ENCODE measurements at regions not wholly inside any gene's neighbourhood (a gene's known extent, or its start where the extent isn't known, plus 50 kb on each side); places are given as distances from the start of the nearest gene placed in this dataset.
"Not testable (repeated sequence)": the region's sequence is repeated elsewhere in the genome, so short reads cannot be mapped to it uniquely, and the experiment has no call there.

GRCh38 chr3:150238995-150239619 is 169.0 kb upstream of the TSC22D2 start:
- no peak for DNase-seq

- no peak for DNase-seq
These were observed 169.9 kb upstream of the TSC22D2 start for GRCh38 chr3:150238048-150238802.

GRCh38 chr3:150237490-150237889 is 170.6 kb upstream of the TSC22D2 start:
- no peak for DNase-seq

- DNase-seq = no peak
These were observed 171.6 kb upstream of the TSC22D2 start for GRCh38 chr3:150236316-150237082.

- DNase-seq = no peak
These were observed 172.3 kb upstream of the TSC22D2 start for GRCh38 chr3:150235799-150236198.

- no peak for DNase-seq
These were observed 175.1 kb upstream of the TSC22D2 start for GRCh38 chr3:150232992-150233451.

GRCh38 chr3:150230037-150230436 is 178.1 kb upstream of the TSC22D2 start:
- DNase-seq = no peak

- not testable (repeated sequence) for DNase-seq
These were observed 179.5 kb upstream of the TSC22D2 start for GRCh38 chr3:150228626-150229025.

- DNase-seq = peak; percentile 74 to 85 (median 74)
These were observed 180.3 kb upstream of the TSC22D2 start for GRCh38 chr3:150227839-150228238.

- no peak for DNase-seq
These were observed 182.1 kb upstream of the TSC22D2 start for GRCh38 chr3:150225986-150226385.

GRCh38 chr3:150223558-150223957 is 184.5 kb upstream of the TSC22D2 start:
- peak in 1 of 3 donors; percentile 17 for DNase-seq

GRCh38 chr3:150222691-150223489 is 185.2 kb upstream of the TSC22D2 start:
- DNase-seq = peak in 2 of 3 donors; percentile 18 to 23

- DNase-seq = no peak
These were observed 186.1 kb upstream of the TSC22D2 start for GRCh38 chr3:150221904-150222523.

GRCh38 chr3:150220799-150221198 is 187.3 kb upstream of the TSC22D2 start:
- no peak for DNase-seq

- peak in 2 of 3 donors; percentile 10 to 14 for DNase-seq
These were observed 188.1 kb upstream of the TSC22D2 start for GRCh38 chr3:150220041-150220440.

GRCh38 chr3:150218841-150219240 is 189.3 kb upstream of the TSC22D2 start:
- no peak for DNase-seq

- no peak for DNase-seq
These were observed 189.9 kb upstream of the TSC22D2 start for GRCh38 chr3:150218236-150218635.

- no peak for DNase-seq
These were observed 190.4 kb upstream of the TSC22D2 start for GRCh38 chr3:150217691-150218090.

GRCh38 chr3:150216866-150217600 is 191.1 kb upstream of the TSC22D2 start:
- DNase-seq = no peak

GRCh38 chr3:150216041-150216811 is 191.9 kb upstream of the TSC22D2 start:
- no peak for DNase-seq

GRCh38 chr3:150215616-150216015 is 192.5 kb upstream of the TSC22D2 start:
- DNase-seq = no peak
